AG09319 (cell line): ENCODE measurements at regions not wholly inside any gene's neighbourhood (a gene's known extent, or its start where the extent isn't known, plus 50 kb on each side); places are given as distances from the start of the nearest gene placed in this dataset.

Source experiments
- DNase-seq: peaks from one replicate; pipeline ENCODE4 v3.0.0-alpha.2; 2010; ENCODE audit warnings: low read depth; ENCODE audit errors: extremely low read depth
- TF ChIP-seq, protein P1 (sequence below): IDR thresholded peaks from 2 replicates; pipeline ENCODE4 v1.5.1; 2011; ENCODE audit warnings: low read depth, mild to moderate bottlenecking, inconsistent platforms, low read length, moderate library complexity

DNA sequence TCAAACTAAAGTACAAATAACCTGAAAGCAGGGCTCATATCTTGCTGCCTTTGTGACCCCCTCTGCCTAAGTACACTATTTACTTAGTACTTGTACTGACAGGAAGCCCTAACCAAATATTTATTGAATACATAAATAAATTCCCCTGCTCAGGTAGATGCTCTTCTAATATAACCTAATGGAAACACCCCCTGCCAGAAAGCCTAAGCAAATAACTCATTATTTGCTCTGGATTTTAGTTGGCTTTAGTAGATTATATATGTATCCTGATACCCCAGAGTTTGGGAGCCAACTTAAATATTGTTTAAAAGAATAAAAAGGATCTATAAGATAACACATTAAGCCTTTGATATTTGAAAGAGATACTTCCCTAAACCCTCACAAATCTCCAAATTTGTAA is 318.2 kb downstream of the PPP1R2C start:
- no peak for DNase-seq
- TF ChIP-seq, protein P1, sequence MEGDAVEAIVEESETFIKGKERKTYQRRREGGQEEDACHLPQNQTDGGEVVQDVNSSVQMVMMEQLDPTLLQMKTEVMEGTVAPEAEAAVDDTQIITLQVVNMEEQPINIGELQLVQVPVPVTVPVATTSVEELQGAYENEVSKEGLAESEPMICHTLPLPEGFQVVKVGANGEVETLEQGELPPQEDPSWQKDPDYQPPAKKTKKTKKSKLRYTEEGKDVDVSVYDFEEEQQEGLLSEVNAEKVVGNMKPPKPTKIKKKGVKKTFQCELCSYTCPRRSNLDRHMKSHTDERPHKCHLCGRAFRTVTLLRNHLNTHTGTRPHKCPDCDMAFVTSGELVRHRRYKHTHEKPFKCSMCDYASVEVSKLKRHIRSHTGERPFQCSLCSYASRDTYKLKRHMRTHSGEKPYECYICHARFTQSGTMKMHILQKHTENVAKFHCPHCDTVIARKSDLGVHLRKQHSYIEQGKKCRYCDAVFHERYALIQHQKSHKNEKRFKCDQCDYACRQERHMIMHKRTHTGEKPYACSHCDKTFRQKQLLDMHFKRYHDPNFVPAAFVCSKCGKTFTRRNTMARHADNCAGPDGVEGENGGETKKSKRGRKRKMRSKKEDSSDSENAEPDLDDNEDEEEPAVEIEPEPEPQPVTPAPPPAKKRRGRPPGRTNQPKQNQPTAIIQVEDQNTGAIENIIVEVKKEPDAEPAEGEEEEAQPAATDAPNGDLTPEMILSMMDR = no peak

DNA sequence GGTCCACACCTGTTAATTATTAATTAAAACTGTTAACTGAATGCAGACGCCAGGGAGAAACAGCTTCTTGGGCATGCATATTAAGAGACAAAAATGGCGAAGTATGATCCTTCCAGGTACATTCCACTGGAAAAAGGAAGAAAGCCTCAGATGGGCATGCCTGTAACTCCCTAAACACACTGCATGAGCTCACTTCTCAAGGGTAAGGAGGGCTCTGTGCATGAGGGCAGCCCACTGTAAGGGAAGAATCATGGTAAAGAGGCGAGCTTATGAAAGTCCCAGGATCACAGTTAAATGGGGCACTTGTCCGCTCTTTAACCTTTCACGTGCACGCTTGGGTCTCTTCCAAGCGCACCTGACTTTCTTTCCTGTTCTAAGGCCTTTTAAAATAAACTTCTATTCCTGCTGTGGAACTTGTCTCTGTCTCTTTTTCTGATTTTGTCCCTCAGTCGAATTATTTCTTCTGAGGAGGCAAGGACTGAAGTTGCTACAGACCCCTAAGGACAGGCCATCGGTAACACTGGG is 321.7 kb downstream of the PPP1R2C start:
- TF ChIP-seq, protein P1 = no peak
- DNase-seq = no peak

DNA sequence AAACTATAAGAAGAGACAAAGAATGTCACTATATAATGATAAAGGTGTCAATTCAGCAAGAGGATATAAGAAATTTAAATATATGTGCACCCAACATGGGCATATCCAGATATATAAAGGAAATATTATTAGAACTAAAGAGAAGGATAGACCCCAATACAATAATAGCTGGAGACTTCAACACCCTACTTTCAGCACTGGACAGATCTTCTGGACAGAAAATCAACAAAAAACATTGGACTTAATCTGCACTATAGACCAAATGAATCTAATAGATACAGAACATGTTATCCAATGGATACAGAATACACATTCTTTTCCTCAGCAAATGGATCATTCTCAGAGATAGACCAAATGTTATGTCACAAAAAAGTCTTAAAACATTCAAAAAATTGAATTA is 327.7 kb downstream of the PPP1R2C start:
- TF ChIP-seq, protein P1 = no peak

DNA sequence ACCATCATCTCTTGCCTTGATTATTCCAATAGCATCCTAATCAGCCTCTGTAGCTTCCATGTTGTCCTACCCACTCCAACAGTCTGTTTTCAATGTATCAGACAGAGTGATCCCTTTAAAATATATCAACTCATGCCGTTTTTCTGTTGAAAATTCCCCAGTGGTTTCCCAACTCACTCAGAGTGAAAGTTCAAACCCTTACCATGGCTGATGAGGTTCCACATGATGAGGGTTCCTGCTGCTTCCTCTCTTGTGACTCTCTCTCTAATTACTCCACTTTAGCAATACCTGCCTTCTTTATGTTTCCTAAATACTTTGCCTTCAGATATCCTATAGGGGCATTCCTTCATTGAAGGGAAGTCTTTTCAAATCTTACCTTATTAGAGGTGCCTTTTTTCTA is 334.7 kb downstream of the PPP1R2C start:
- DNase-seq = no peak
- TF ChIP-seq, protein P1 = no peak

More for the DNA sequence above, 327.7 kb downstream of the PPP1R2C start:
- DNase-seq = no peak

DNA sequence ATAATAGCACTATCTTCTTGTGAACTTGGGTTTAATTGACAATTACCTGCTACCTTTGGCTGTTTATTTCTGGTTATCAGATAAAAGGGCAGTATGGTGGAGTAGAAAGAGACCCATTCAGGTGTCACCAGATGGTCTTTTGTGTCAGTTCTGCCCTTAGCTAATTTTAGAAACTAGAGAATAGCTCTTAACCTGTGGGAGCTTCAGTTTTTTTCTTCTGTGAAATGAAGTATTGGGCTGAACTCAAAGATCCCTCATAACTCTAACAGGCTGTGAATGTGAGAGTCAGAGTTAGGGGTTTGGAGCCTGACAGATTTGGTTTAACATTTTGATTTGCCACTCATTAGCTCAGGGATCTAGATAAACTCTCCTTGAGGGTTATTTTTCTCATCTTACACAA is 335.2 kb downstream of the PPP1R2C start:
- no peak for DNase-seq
- TF ChIP-seq, protein P1 = no peak

DNA sequence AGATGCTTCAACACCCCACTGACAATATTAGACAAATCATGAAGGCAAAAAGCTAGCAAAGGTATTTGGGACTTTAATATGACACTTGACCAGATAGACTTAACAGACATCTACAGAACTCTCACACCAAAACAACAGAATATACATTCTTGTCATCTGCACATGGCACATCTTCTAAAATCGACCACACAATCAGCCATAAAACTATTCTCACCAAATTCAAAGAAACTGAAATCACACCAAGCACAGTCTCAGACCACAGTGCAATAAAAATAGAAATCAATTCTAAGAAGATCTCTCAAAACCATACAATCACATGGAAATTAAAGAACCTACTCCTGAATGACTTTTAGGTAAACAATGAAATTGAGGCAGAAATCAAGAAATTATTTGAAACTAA is 340.8 kb downstream of the PPP1R2C start:
- TF ChIP-seq, protein P1 = no peak
- no peak for DNase-seq

DNA sequence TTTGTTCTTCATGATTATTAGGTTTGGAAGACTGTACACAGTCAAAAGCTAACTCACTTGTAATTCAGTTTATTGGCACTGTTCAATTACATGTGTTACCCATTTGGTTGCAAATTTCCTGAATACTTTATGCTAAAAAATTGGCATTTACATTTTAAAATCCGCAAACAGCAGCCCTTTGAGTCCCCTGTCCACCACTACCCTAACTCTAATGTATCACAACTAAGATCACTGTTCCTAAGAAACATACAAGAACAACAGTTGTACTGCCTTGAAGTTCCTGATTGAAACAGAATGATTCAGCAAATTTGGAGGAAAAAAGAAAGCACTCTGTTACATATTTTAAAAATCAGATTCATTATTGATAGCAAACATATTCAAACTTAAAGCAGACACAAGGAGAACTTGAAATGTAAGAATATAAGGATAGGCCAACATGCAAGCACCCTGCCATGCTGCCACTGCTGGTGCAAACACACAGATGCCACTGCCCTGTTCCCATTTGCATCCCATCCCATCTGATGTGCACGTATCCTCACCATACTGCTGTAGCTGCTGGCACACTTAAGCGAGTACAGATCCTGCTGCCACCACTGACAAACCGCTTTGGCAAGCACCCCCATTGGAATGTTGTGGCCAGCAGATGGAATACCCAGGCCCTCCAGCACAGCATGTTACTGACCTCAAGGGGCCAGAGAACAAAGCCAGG is 343.4 kb downstream of the PPP1R2C start:
- TF ChIP-seq, protein P1 = no peak
- DNase-seq = no peak
